H1 (cell line): ENCODE measurements at regions not wholly inside any gene's neighbourhood (a gene's known extent, or its start where the extent isn't known, plus 50 kb on each side); places are given as distances from the start of the nearest gene placed in this dataset.

Experiments used
- CTCF ChIA-PET: fragments of 300-600 bp; sonication (Branson Sonifier 250); formaldehyde crosslinking; loops from one replicate; lab custom pipeline; 2021; ENCODE audit not compliant: partially characterized antibody; lab: Charles Lee
- POLR2A ChIA-PET: fragments of 300-600 bp; sonication (Branson Sonifier 250); formaldehyde crosslinking; loops from one replicate; lab custom pipeline; 2021; ENCODE audit warnings: inconsistent platforms; ENCODE audit not compliant: partially characterized antibody; lab: Charles Lee
- DNase-seq, 2 experiments: peaks; one replicate each; pipeline versions ENCODE4 v3.0.0 to v3.0.0-alpha.2; 2010 to 2022; ENCODE audit warnings: low spot score in 2 of 2, low read depth in 1 of 2, mixed read lengths in 1 of 2
- FAIRE-seq: peaks from 2 replicates; lab custom pipeline; 2011; peaks lifted over from hg19 to GRCh38; lab: Jason Lieb, UNC
- H2AFZ ChIP-seq: 2 replicates; pipeline ENCODE4 v1.8.1; 2012; ENCODE audit warnings: low read length, inconsistent platforms
- H2AK5ac ChIP-seq: 2 replicates; pipeline ENCODE4 v1.6.1; 2013; ENCODE audit warnings: low read depth, low read length
- H2BK120ac ChIP-seq: replicated peaks from 2 replicates; pipeline ENCODE3; 2013; ENCODE audit warnings: low read depth, low read length, inconsistent platforms
- H2BK12ac ChIP-seq: 2 replicates; pipeline ENCODE4 v1.6.1; 2013; ENCODE audit warnings: low read depth, low read length
- H2BK15ac ChIP-seq: 2 replicates; pipeline ENCODE4 v1.6.1; 2013; ENCODE audit warnings: low read length
- H2BK20ac ChIP-seq: 2 replicates; pipeline ENCODE4 v1.6.1; 2013; ENCODE audit warnings: low read length
- H2BK5ac ChIP-seq: 2 replicates; pipeline ENCODE4 v1.6.1; 2013; ENCODE audit warnings: low read depth, low read length
- H3K14ac ChIP-seq: 2 replicates; pipeline ENCODE4 v1.6.1; 2013; ENCODE audit warnings: inconsistent platforms; ENCODE audit not compliant: insufficient read length
- H3K18ac ChIP-seq: 2 replicates; pipeline ENCODE4 v1.6.1; 2013; ENCODE audit warnings: low read length; ENCODE audit errors: extremely low read depth
- H3K23ac ChIP-seq: 2 replicates; pipeline ENCODE4 v1.6.1; 2013; ENCODE audit warnings: inconsistent platforms; ENCODE audit not compliant: insufficient read length
- H3K23me2 ChIP-seq: 2 replicates; pipeline ENCODE4 v1.6.1; 2013; ENCODE audit warnings: low read depth, low read length
- H3K27ac ChIP-seq: 2 replicates; pipeline ENCODE4 v1.6.1; 2011; ENCODE audit warnings: low read depth, low read length, inconsistent platforms
- H3K27me3 ChIP-seq, 4 experiments: replicated peaks in 1 of 4; 1 replicate in 1 of 4; 2 replicates in 3 of 4; pipeline versions ENCODE4 v1.6.1 to v1.8.1; 2011 to 2013; ENCODE audit warnings: low read length in 3 of 4, mild to moderate bottlenecking in 3 of 4, inconsistent platforms in 2 of 4, mixed read lengths in 2 of 4, moderate library complexity in 1 of 4; ENCODE audit not compliant: control insufficient read depth in 3 of 4, insufficient read depth in 3 of 4; ENCODE audit errors: extremely low read depth in 1 of 4
- H3K36me3 ChIP-seq, 4 experiments: 2 replicates each; pipeline versions ENCODE4 v1.6.1 to v1.8.1; 2011 to 2013; ENCODE audit warnings: mild to moderate bottlenecking in 4 of 4, low read length in 3 of 4, moderate library complexity in 2 of 4, control low read depth in 1 of 4, inconsistent platforms in 1 of 4; ENCODE audit not compliant: insufficient read depth in 4 of 4, control insufficient read depth in 2 of 4
- H3K4ac ChIP-seq: replicated peaks from 2 replicates; pipeline ENCODE3; 2013; ENCODE audit warnings: low read length, low read depth, mixed read lengths, inconsistent platforms; ENCODE audit not compliant: insufficient read length
- H3K4me1 ChIP-seq, 4 experiments: replicated peaks in 1 of 4; 1 replicate in 1 of 4; 2 replicates in 3 of 4; pipeline versions ENCODE4 v1.6.1 to v1.8.1; 2011 to 2013; ENCODE audit warnings: low read length in 3 of 4, inconsistent platforms in 2 of 4, mixed read lengths in 1 of 4; ENCODE audit not compliant: insufficient read depth in 4 of 4, control insufficient read depth in 3 of 4
- H3K4me2 ChIP-seq, 2 experiments: 2 replicates each; pipeline versions ENCODE4 v1.6.1 to v1.8.1; 2011 to 2013; ENCODE audit warnings: low read depth in 2 of 2, low read length in 2 of 2, control low read depth in 1 of 2, inconsistent platforms in 1 of 2, mild to moderate bottlenecking in 1 of 2; ENCODE audit not compliant: insufficient read depth in 1 of 2
- H3K4me3 ChIP-seq, 4 experiments: fragments of 200-600, 300-600 bp in 1 of 4; sonication (generic), shearing (Covaris generic), sonication (Bioruptor Twin) in 1 of 4; 2 replicates each; pipeline versions ENCODE4 v1.5.1 to v1.8.1; 2011 to 2016; ENCODE audit warnings: low read length in 4 of 4, low read depth in 3 of 4, control low read depth in 2 of 4, inconsistent platforms in 2 of 4, mild to moderate bottlenecking in 2 of 4, mixed read lengths in 1 of 4, moderate library complexity in 1 of 4; ENCODE audit not compliant: insufficient read depth in 2 of 4; ENCODE audit errors: extremely low read depth in 1 of 4
- H3K56ac ChIP-seq: replicated peaks from 2 replicates; pipeline ENCODE3; 2013; ENCODE audit warnings: low read depth, mild to moderate bottlenecking, mixed read lengths, low read length, inconsistent platforms; ENCODE audit not compliant: insufficient read length
- H3K79me1 ChIP-seq: 2 replicates; pipeline ENCODE4 v1.6.1; 2013; ENCODE audit warnings: low read depth, low read length, control low read depth
- H3K79me2 ChIP-seq, 2 experiments: 2 replicates each; pipeline versions ENCODE4 v1.6.1 to v1.8.1; 2012 to 2013; ENCODE audit warnings: low read length in 2 of 2, mild to moderate bottlenecking in 2 of 2, inconsistent platforms in 1 of 2; ENCODE audit not compliant: insufficient read depth in 2 of 2, control insufficient read depth in 1 of 2
- H3K9ac ChIP-seq, 4 experiments: replicated peaks in 1 of 4; 1 replicate in 1 of 4; 2 replicates in 3 of 4; pipeline versions ENCODE4 v1.6.1 to v1.8.1; 2011 to 2013; ENCODE audit warnings: low read depth in 3 of 4, low read length in 3 of 4, control low read depth in 2 of 4, mild to moderate bottlenecking in 2 of 4, moderate library complexity in 2 of 4, inconsistent platforms in 1 of 4; ENCODE audit errors: extremely low read depth in 1 of 4
- H3K9me3 ChIP-seq, 2 experiments: 2 replicates each; pipeline versions ENCODE4 v1.6.1 to v1.8.1; 2012 to 2013; ENCODE audit warnings: mild to moderate bottlenecking in 2 of 2, moderate library complexity in 2 of 2, control low read depth in 1 of 2, inconsistent platforms in 1 of 2, low read depth in 1 of 2, low read length in 1 of 2, mixed read lengths in 1 of 2; ENCODE audit not compliant: insufficient read depth in 2 of 2
- H4K20me1 ChIP-seq, 2 experiments: replicated peaks in 1 of 2; 2 replicates each; pipeline versions ENCODE3 to v1.8.1; 2011 to 2013; ENCODE audit warnings: inconsistent platforms in 2 of 2, low read length in 2 of 2, mild to moderate bottlenecking in 1 of 2; ENCODE audit not compliant: insufficient read depth in 2 of 2, control insufficient read depth in 1 of 2
- H4K5ac ChIP-seq: 2 replicates; pipeline ENCODE4 v1.6.1; 2013; ENCODE audit warnings: low read length, low read depth, mixed read lengths, inconsistent platforms; ENCODE audit not compliant: insufficient read length
- H4K8ac ChIP-seq: 2 replicates; pipeline ENCODE4 v1.8.0; 2013; ENCODE audit warnings: mild to moderate bottlenecking, moderate library complexity, low read length, inconsistent platforms; ENCODE audit not compliant: insufficient read depth; ENCODE audit errors: extremely low read depth
- H4K91ac ChIP-seq: replicated peaks from 2 replicates; pipeline ENCODE3; 2013; ENCODE audit warnings: low read length, mixed read lengths, inconsistent platforms; ENCODE audit not compliant: insufficient read length
- CBX5 ChIP-seq: fragments of 300-800, 300-1000 bp; sonication (generic); IDR thresholded peaks from 2 replicates; pipeline ENCODE4 v1.7.1; 2016; ENCODE audit warnings: antibody characterized with exemption, low read length, low read depth
- FOSL1 ChIP-seq: IDR thresholded peaks from 2 replicates; pipeline ENCODE4 v1.6.1; 2011; ENCODE audit warnings: mild to moderate bottlenecking, low read depth, low read length, moderate library complexity; ENCODE audit not compliant: insufficient read depth
- JUN ChIP-seq: IDR thresholded peaks from 2 replicates; pipeline ENCODE4 v1.6.1; 2011; ENCODE audit warnings: low read depth, mild to moderate bottlenecking, improper control_type of control experiment, low read length
- TCF12 ChIP-seq: IDR thresholded peaks from 2 replicates; pipeline ENCODE4 v1.6.1; 2011; ENCODE audit warnings: low read depth, mild to moderate bottlenecking, low read length
- YY1 ChIP-seq: IDR thresholded peaks from 2 replicates; pipeline ENCODE4 v1.6.1; 2011; ENCODE audit warnings: low read depth, mild to moderate bottlenecking, low read length
- WGBS, 2 experiments: shearing (Covaris generic) in 1 of 2; methylation state at CpG; one replicate each; pipeline versions ENCODE4 v1.1.6 to v1.1.7; 2013 to 2015; ENCODE audit warnings: low lambda C conversion rate in 2 of 2, mixed read lengths in 2 of 2, inconsistent platforms in 1 of 2, low coverage in 1 of 2, missing lambda C conversion rate in 1 of 2; ENCODE audit not compliant: insufficient replicate concordance in 2 of 2, insufficient coverage in 1 of 2, insufficient read length in 1 of 2; ENCODE audit errors: extremely low coverage in 1 of 2, missing lambda C conversion rate in 1 of 2; 5-methylcytosine and 5-hydroxymethylcytosine counted together

GRCh38 chr21:20701235-20701634 is 297.0 kb upstream of the NCAM2 start:
- Histone ChIP-seq H3K9ac (no peak overlapping the region), H3K4me2 (no peak overlapping the region), H3K27me3 (no peaks in the 10 kb centered on the region), H3K9me3 (no peaks in the 10 kb centered on the region), H3K23ac (no peak overlapping the region), H3K27ac (no peak overlapping the region), H3K4me3 (no peak overlapping the region), H3K36me3 (no peaks in the 10 kb centered on the region), H4K91ac (no peak overlapping the region), H3K14ac (no peak overlapping the region), H2AFZ (no peak overlapping the region), H2BK15ac (no peak overlapping the region), H3K79me2 (no peaks in the 10 kb centered on the region), H3K18ac (no peak overlapping the region), H2BK5ac (no peak overlapping the region), H4K20me1 (no peaks in the 10 kb centered on the region), H2AK5ac (no peak overlapping the region), H3K23me2 (0 out of 2 replicates have a peak, but pooled peaks cover 1% of the 10 kb centered on the region), H2BK120ac (no peak overlapping the region), H3K4me1 (peaks cover 0 to 3% (median 0%) of the 10 kb centered on the region in 4 experiments; a peak in 1 of 7 replicates), H3K4ac (no peak overlapping the region), H3K79me1 (no peaks in the 10 kb centered on the region), H4K5ac (no peak overlapping the region), H2BK20ac (no peak overlapping the region), H2BK12ac (no peak overlapping the region), H3K56ac (no peak overlapping the region), H4K8ac (no peak overlapping the region)
- ChIA-PET CTCF (no interaction called here), POLR2A (no interaction called here)
- 91% methylated on average over 5 of the region's 6 CpGs; no CpG with 5 or more reads in 1 of the 2 experiments for WGBS, 2 experiments
- TF ChIP-seq FOSL1 (no peak), YY1 (no peak), CBX5 (no peak), TCF12 (no peak), JUN (no peak)
- DNase-seq (no peak), FAIRE-seq (no peak)
